Right hindlimb (tissue), 1 donor: ENCODE measurements at regions not wholly inside any gene's neighbourhood (a gene's known extent, or its start where the extent isn't known, plus 50 kb on each side); places are given as distances from the start of the nearest gene placed in this dataset.

Source experiments
- DNase-seq: peaks from one replicate; pipeline ENCODE4 v3.0.0-alpha.2; 2018

DNA sequence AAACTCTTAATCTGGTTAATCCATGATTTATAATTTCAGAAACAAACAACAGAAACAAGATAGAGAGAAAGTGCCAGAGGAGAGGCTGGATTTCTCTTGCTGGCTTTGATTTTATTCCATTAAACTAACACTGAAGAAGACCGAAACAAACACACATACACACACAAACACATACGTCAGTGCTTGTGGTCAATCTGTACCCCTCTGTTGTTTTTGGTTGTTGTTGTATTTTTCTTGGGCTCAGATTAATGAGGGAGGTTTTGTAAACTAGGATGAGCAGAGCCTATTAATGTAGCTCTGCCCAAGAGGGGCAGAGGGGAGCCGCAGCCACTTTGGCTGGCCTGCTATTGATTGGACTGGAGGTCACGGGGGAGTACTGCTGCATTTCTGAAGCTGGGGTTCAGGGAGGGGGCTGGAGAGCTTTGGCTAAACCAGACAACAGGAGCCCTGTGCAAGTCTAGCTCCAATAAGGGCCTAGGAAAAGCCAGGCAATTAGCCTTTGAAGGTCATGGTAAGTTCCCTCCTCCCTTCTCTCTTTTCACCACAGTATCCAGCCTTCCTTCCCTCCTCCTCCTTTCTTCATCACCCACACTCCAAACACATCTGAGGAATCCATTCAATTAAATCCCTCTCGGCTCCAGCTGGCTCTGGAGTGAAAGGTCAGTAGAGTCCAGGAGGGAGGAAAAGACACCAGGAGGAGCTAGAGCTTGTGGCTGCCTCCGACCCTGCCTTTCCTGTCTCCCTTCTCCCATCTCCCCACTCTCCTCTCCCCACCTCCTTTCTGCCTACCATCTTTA, 344.1 kb upstream of the LMO3 start:
- no peak for DNase-seq

DNA sequence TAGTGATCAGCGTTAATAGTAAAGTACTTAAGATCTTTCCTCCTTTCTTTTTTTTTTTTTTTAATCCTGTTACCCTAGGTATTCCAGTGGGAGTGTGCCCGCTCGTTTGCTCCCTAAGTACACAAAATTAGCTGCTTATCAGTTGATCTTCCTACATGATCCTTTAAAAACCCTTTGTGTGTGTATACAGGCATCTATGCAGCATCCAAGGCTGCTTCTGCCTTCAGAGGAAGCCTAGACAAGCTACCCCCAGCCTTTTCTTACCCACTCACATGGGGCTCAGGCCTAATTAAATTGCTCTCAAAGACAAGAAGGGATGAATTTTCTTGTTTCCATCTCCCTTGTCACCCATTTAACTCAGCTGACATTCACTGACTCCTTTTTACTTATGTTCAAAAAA, 343.4 kb upstream of the LMO3 start:
- no peak for DNase-seq

DNA sequence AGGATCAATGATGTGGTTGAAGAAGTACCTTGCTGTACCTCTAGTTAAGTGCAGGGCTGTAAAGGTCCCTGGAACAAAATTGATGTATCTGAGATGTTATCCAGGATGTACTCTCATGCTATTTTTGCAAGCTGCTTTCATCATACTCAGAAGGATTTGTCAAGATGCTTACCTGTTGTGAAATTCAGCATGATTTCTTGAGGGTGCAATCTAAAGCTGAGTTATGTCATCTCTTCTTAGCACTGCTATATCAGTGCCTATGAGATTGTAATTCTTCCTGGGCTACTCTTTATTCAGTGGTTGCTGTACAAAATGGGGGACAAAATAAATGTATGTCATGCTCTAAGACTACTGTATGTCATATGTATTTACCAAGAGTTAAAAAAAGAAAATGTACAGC, 340.7 kb upstream of the LMO3 start:
- DNase-seq = no peak

DNA sequence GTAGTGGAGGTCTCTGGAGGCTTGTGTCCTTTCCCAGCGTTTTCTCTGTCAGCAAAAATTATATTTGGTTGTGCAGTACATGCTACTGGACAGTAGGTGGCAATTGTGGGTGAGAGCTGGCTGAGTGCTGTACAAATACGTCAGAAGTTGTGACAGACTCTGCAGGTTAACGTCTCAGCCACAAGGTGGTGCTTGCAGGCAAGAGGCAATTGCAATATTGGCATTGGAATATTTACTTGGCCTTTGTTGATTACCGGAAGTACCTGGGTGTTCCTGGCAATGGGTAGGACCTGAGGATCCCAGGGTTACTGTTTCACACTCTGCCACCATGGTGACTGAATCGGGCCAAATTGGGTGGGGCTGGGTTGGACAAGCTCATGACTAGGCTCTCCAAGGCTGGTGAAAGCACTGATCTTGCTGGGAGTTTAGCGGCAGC, 333.9 kb upstream of the LMO3 start:
- DNase-seq = peak; percentile 15

DNA sequence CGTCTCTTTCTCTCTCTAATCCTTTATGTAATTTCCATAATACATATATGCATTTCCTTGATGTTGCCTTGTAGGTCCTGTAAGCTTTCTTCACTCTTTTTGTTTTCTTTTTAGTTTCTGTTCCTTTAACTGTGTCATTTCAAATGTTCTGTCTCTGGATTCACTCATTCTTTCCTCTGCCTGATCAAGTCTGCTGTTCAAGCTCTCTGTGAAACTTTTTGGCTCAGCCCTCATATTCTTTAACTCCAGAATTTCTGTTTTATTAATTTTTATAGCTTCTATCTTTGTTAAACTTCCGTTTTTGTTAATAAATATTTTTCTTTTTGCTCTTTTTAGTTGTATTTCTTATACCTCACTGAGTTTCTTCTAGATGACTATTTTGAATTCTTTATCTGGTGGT, 321.3 kb upstream of the LMO3 start:
- DNase-seq = no peak

DNA sequence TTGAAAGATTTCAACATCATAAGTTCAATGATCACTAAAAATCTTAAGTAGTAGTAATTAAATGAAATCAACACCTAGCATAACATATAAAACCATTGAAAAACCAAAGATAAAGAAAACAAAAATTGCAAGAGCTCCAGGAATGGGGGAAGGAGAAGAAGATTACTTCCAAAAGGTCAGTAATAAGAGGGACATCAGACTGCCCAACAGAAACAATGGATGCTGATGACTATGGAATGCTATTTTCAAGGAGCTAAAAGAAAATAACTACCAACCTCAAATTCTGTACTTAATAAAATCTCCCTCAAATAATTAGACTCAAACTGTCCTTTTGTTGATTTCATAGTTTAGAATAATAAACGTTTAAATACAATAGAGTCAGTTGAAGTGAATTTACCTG, 314.5 kb upstream of the LMO3 start:
- DNase-seq = no peak

DNA sequence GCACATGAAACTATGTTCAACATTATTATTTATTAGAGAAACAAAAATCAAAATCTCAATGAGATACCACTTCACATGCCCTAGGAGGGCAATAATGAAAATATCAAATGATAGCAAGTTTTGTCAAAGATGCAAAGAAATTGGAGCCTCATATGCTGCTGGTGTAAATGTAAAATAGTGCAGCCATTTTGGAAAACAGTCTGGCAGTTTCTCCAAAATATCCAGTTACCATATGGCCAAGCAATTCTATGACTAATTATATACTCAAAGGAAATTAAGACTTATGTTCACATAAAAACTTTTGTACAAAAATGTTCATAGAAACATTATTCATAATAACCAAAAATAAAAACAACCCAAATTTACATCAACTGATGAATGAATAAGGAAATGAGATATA, 313.6 kb upstream of the LMO3 start:
- no peak for DNase-seq

DNA sequence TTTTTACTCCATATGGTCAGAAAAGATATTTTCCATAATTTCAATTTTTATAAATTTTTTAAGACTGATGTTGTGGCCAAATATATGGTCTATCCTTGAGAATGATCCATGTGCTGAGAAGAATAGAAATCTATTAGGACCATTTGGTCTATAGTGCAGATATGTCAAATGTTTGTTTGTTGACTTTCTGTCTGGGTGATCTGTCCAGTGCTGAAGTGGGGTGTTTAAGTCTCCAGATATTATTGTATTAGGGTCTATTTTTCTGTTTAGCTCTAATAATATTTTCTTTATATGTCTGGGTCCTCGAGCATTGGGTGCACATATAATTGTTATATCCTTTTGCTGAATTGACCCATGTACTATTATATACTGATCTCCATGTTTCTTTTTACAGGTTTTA, 308.9 kb upstream of the LMO3 start:
- no peak for DNase-seq

GRCh38 chr12:16913832-16914490, 308.0 kb upstream of the LMO3 start:
- DNase-seq = no peak

GRCh38 chr12:16901946-16902345, 296.0 kb upstream of the LMO3 start:
- DNase-seq = no peak

DNA sequence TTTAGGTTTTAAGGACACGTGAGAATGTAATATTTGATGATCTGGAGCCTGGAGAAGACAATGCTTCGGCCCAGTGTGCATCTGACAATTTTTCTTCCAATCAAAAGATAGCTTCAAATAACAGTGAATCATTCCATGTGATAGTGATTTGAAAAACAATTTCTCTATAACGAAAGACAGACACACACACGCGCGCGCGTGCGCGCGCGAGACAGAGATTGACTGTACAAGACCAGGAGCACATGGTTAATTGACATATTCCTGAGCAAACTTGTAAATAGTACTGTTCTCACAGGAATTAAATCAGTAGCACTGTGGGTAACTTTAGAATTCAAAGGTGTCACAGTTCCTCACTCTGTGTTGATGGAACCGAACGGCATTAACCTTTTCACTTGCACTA, 287.5 kb upstream of the LMO3 start:
- no peak for DNase-seq

- no peak for DNase-seq
Observed at GRCh38 chr12:16891673-16892072, 285.7 kb upstream of the LMO3 start.

DNA sequence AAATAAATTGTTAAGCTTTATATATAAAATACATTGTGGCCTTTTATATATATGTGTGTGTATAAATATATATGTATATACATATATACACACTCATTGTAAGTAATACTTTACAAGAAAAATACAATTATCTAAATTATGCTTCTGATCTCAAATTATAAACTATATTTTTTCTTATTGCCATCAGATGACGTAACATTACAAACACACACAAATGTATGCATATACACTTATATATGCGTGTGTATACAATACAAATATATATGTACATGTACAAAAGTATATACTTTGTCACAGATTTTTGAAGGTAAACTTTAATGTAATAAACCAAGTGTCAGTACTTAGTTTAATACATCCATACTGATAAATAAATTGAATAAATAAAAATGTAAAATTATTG, 278.9 kb upstream of the LMO3 start:
- no peak for DNase-seq

DNA sequence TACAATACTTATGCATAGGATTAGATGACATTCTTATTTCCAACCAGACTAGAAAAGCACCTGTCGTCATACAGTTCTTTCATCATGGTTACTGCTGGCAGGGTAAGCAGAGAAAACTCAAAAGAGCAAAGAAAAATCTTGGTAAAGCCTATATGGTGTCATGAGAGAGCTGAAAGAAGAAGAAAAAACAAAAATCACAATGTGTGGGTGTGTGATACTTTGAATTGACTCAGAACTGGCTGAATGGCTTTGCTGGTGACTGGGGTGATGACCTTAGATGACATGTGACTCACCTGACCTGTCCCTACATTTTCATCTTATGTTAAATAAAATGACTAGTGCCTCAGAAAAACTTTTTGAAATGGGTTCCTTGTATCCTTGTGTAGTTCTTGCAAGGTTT, 278.1 kb upstream of the LMO3 start:
- no peak for DNase-seq

DNA sequence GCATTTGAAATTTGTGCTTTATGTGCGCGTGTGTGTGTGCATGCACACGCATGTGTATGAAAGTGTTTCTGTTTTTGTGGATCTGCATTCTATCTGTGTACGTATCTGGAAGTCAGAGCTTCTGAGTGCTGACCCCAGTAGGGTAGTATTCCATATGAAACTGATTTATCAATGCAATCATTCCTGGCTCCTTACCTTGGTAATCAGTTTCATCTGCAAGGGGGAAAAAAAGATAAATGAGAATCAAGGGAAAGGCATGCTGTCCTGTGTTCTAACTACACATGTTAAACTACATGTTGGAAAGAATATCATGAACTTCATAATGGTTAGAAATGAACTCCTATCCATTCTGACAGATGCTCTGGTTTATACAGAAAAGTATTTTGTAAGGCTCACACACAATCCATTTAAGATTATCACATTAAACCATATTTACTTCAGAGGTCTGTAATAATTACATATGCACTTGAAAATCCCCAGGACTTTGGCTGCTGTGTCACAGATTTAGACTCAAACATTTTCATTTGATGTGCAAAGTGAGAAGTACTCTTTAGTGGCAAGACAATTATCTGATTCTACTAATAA, 276.1 kb upstream of the LMO3 start:
- DNase-seq = no peak

DNA sequence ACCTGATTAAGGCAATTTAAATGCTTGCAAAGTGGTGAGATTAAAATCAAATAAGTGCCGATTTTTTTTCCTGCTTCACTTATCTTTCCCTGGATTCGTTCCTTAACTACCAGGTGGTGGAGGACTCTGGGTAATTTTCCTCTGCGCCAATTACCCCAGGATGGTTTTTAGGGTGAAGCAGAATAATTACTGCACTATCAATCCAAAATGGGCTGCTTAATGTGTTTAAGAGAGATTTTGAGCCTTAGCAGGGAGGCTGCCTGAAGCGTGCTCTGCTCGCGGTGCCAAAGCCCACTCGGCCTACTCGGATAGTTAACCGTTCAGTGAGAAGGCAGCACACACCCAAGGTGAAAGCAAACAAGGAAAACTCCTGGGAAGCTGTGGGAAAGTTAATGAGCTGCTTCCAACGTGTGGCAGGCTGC, 274.9 kb upstream of the LMO3 start:
- no peak for DNase-seq

- no peak for DNase-seq
Observed at GRCh38 chr12:16870845-16871244, 264.9 kb upstream of the LMO3 start.

GRCh38 chr12:16863742-16864141, 257.8 kb upstream of the LMO3 start:
- no peak for DNase-seq

DNA sequence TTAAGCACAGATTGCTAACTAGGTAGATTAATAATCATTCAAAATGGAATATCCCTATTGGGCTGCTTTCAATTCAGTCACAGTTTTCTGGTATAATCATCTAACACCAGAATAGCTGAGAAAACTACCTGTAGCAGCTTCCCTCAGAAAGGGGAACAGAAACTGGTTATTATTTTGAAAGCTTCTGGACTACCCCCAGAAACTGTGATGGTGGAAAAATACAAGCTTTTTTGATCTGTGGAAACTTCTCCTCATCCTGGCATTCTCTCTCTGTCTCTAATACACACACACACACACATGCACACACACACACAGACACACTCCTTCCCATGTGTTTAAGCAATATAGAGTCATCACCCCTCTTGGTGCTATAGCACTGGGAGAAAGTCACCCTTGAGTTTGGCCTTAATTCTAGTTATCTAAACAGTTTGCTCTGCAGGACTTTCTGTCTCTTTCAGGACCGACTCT, 251.5 kb upstream of the LMO3 start:
- DNase-seq = no peak

DNA sequence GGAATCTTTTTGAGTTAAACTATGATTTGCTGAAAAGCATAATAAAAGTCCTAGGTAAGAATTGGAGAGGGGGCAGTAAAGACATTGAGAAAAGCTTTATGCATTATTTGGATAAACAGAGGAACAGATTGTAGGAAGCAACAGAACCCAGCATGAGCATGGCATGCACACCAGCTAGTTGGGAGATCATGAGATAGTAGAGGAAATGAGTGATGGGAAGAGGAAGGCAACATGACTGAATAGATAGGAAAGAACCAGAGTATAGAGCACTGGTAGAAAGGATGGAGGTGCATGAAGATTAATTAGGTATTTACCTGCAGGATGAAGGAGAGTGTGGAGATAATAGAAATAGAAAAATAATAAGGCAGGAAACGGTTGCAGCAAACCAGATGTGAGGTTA, 248.5 kb upstream of the LMO3 start:
- DNase-seq = no peak

DNA sequence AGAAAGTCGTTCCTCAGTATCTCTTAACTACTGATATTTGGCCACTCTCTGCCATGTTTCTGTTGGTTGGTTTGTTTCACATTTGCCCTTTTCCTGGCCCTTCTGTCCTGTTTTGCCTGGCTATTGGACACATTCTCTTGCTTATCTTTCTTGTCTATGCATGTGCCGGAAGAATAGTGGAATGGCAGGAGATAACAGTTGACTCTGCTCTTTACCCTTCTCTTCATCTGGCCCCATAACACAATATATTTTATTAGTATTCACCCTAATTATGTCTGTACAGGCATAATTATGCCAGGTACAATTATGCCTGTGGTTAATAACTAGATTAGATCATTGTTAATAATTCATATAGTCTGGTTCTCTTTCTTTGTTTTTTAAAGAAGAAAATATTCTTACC, 243.5 kb upstream of the LMO3 start:
- DNase-seq = no peak

DNA sequence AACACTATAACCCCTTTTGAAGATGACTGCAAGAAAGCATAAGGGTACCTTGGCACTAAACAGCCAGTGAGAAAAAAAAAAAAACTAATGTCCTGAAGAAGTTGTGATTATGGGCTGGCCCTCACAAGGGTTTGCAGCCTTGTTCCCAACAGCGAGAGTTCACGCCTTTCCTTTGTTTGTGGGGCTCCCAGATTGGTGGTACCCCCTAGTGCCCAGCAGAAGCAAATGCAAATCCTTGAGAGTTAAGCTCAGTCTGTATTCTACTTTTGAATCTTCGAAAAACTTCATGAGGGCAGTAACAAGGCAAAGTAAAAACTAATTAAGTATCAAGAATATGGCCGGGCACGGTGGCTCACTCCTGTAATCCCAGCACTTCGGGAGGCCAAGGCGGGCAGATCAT, 238.9 kb upstream of the LMO3 start:
- no peak for DNase-seq

DNA sequence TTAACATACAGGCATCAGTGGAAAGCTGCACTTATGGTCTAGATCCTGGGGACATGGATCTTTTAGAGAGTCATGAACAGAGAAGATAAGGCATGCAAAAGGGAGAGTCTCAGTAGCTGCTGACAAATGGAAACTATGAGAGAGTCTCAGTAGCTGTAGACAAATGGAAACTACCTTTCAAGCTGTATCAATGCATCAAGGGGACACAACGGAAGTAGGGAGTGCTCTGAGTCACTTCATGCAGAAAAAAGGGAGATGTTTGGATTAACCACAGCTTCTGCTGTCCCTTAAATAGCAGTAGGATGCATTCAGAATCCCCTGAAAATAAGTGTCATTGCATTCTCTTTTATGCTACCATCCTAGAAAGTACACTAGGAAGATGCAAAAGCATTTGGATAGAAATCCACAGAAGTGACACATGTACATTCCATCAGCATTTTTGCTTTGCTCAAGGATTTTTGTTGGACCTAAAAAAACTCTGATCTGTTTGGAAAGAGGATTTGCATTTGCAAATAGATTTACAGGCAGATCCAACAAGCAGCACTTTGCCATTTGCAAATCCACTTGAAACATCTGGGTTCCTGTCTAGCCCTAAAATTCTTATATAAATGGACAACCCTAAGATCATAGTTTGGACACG, 227.5 kb upstream of the LMO3 start:
- DNase-seq = no peak

- DNase-seq = no peak
Observed at GRCh38 chr12:16828891-16829290, 222.9 kb upstream of the LMO3 start.
